22Rv1 (cell line): ENCODE measurements at regions not wholly inside any gene's neighbourhood (a gene's known extent, or its start where the extent isn't known, plus 50 kb on each side); places are given as distances from the start of the nearest gene placed in this dataset.

Experiments used
- H3K27ac ChIP-seq: fragments of 450-650 bp; 2 replicates; pipeline ENCODE4 v1.5.1; 2017
- ZFX ChIP-seq: fragments of 450-650 bp; IDR thresholded peaks from 2 replicates; pipeline ENCODE4 v1.6.1; 2017; ENCODE audit warnings: antibody characterized with exemption, borderline replicate concordance
- TF ChIP-seq, protein P1 (sequence below): fragments of 450-650 bp; IDR thresholded peaks from 2 replicates; pipeline ENCODE4 v1.5.1; 2017; ENCODE audit warnings: mild to moderate bottlenecking

GRCh38 chrX:42096265-42096920 lies 173.0 kb upstream of the CASK start:
- TF ChIP-seq, protein P1, sequence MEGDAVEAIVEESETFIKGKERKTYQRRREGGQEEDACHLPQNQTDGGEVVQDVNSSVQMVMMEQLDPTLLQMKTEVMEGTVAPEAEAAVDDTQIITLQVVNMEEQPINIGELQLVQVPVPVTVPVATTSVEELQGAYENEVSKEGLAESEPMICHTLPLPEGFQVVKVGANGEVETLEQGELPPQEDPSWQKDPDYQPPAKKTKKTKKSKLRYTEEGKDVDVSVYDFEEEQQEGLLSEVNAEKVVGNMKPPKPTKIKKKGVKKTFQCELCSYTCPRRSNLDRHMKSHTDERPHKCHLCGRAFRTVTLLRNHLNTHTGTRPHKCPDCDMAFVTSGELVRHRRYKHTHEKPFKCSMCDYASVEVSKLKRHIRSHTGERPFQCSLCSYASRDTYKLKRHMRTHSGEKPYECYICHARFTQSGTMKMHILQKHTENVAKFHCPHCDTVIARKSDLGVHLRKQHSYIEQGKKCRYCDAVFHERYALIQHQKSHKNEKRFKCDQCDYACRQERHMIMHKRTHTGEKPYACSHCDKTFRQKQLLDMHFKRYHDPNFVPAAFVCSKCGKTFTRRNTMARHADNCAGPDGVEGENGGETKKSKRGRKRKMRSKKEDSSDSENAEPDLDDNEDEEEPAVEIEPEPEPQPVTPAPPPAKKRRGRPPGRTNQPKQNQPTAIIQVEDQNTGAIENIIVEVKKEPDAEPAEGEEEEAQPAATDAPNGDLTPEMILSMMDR = no peak
- no peak for TF ChIP-seq ZFX
- no peak overlapping the region for H3K27ac ChIP-seq

GRCh38 chrX:42094218-42094617 lies 170.9 kb upstream of the CASK start:
- TF ChIP-seq, protein P1 = no peak
- no peak for TF ChIP-seq ZFX
- no peak overlapping the region for H3K27ac ChIP-seq

GRCh38 chrX:42093756-42094155 lies 170.4 kb upstream of the CASK start:
- no peak overlapping the region for H3K27ac ChIP-seq
- TF ChIP-seq, protein P1 = no peak
- TF ChIP-seq ZFX = no peak

DNA sequence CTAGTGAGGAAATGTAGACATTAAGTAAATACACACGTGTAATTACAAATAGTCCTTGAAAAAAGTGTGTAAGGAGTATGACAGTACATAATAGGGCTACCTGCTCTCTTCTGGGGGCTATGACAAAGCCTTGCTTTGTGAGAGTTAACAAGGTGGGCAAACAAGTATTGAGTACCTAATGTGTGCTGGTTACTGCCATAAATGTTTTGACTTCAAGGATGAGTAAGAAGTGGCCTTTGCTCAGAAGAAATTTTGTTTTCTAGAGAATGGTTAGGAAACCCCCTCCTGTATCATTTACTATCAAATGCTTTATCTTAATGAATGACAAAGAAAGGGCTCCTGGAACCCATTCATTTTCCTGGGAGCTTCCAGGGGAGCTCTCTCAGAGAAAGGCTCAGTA lies 167.0 kb upstream of the CASK start:
- H3K27ac ChIP-seq = no peak overlapping the region
- TF ChIP-seq ZFX = no peak

GRCh38 chrX:42089031-42089430 lies 165.7 kb upstream of the CASK start:
- H3K27ac ChIP-seq = no peak overlapping the region
- no peak for TF ChIP-seq ZFX
- TF ChIP-seq, protein P1 = no peak

- TF ChIP-seq, protein P1 = no peak
- no peak for TF ChIP-seq ZFX
- no peak overlapping the region for H3K27ac ChIP-seq
Measured at GRCh38 chrX:42087960-42088359, 164.6 kb upstream of the CASK start.

GRCh38 chrX:42085836-42086235 lies 162.5 kb upstream of the CASK start:
- TF ChIP-seq, protein P1 = no peak
- no peak for TF ChIP-seq ZFX
- no peak overlapping the region for H3K27ac ChIP-seq

DNA sequence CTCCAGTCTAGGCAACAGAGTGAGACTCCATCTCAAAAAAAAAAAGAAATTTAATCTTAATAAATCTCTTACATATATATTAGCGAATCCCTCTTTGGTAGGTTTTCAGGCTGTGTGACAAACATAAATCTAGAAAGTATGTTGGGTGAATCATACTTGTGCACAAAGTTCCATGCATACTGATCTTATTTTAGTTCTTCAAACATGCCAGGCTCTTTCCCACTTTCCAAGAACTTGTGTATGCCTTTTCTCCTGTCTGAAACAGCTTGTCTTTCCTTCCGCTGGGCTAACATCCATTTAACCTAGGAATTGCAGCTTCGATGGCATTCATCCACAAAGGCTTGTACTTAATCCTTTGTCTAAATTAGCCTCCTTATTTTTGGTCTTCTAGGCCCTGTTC lies 156.6 kb upstream of the CASK start:
- TF ChIP-seq, protein P1 = no peak
- TF ChIP-seq ZFX = no peak
- no peak overlapping the region for H3K27ac ChIP-seq
